Neural cell (in vitro differentiated cells): ENCODE measurements at regions not wholly inside any gene's neighbourhood (a gene's known extent, or its start where the extent isn't known, plus 50 kb on each side); places are given as distances from the start of the nearest gene placed in this dataset.

ENCODE experiments used
- EP300 ChIP-seq: fragments of 450-650 bp; conservative IDR thresholded peaks from 2 replicates; pipeline ENCODE4 v1.6.1; 2014; ENCODE audit warnings: antibody characterized with exemption, mild to moderate bottlenecking, moderate library complexity; ENCODE audit not compliant: poor library complexity, severe bottlenecking
- EZH2 ChIP-seq: fragments of 200-600, 300-800 bp; shearing (Covaris generic), sonication (generic); IDR thresholded peaks from 2 replicates; pipeline ENCODE4 v1.6.1; 2014; ENCODE audit warnings: antibody characterized with exemption, low read length, borderline replicate concordance, mild to moderate bottlenecking; ENCODE audit not compliant: insufficient read depth, poor library complexity, severe bottlenecking
- TAF1 ChIP-seq: IDR thresholded peaks from 2 replicates; pipeline ENCODE4 v1.6.1; 2012; ENCODE audit warnings: low read depth
- TF ChIP-seq, protein P1 (sequence below): fragments of 450-650 bp; IDR thresholded peaks from 2 replicates; pipeline ENCODE4 v1.5.1; 2014; ENCODE audit warnings: antibody characterized with exemption, mild to moderate bottlenecking, moderate library complexity; ENCODE audit not compliant: poor library complexity, severe bottlenecking

DNA sequence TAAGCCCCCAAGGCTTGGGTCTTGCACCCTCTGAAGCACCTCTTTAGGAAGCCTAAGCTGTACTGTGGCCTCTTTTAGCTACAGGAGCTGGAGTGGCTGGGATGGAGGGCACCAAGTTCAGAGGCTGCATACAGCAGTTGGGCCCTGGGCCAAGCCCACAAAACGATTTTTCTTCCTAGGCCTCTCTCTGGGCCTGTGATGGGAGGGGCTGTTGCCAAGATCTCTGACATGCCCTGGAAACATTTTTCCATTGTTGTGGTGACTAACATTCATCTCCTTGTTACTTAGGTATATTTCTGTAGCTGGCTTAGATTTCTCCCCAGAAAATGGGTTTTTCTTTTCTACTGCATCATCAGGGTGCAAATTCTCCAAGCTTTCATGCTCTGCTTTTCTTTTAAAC is 375.7 kb upstream of the NPSR1 start:
- TF ChIP-seq, protein P1, sequence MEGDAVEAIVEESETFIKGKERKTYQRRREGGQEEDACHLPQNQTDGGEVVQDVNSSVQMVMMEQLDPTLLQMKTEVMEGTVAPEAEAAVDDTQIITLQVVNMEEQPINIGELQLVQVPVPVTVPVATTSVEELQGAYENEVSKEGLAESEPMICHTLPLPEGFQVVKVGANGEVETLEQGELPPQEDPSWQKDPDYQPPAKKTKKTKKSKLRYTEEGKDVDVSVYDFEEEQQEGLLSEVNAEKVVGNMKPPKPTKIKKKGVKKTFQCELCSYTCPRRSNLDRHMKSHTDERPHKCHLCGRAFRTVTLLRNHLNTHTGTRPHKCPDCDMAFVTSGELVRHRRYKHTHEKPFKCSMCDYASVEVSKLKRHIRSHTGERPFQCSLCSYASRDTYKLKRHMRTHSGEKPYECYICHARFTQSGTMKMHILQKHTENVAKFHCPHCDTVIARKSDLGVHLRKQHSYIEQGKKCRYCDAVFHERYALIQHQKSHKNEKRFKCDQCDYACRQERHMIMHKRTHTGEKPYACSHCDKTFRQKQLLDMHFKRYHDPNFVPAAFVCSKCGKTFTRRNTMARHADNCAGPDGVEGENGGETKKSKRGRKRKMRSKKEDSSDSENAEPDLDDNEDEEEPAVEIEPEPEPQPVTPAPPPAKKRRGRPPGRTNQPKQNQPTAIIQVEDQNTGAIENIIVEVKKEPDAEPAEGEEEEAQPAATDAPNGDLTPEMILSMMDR = no peak
- no peak for TF ChIP-seq EZH2
- TF ChIP-seq EP300 = no peak
- TF ChIP-seq TAF1 = no peak
